CD4-positive, alpha-beta T cell treated with Interleukin-12 subunit alpha and Interleukin-12 subunit beta, for 1 hour (primary cell): ENCODE measurements at regions not wholly inside any gene's neighbourhood (a gene's known extent, or its start where the extent isn't known, plus 50 kb on each side); places are given as distances from the start of the nearest gene placed in this dataset.
"Not testable (repeated sequence)": the region's sequence is repeated elsewhere in the genome, so short reads cannot be mapped to it uniquely, and the experiment has no call there.

Source experiments
- DNase-seq: peaks from one replicate; pipeline ENCODE4 v3.0.0-alpha.2; 2020

GRCh38 chr2:22035361-22035830 is 911.6 kb downstream of the TDRD15 start:
- DNase-seq: no peak

GRCh38 chr2:22037274-22037673 is 913.5 kb downstream of the TDRD15 start:
- DNase-seq: no peak

GRCh38 chr2:22043784-22044183 is 920.0 kb downstream of the TDRD15 start:
- DNase-seq: no peak

- no peak for DNase-seq
Measured at GRCh38 chr2:22055784-22056620, 932.2 kb downstream of the TDRD15 start.

- no peak for DNase-seq
Measured at GRCh38 chr2:22056621-22057132, 932.9 kb downstream of the TDRD15 start.

- no peak for DNase-seq
Measured at GRCh38 chr2:22062679-22063078, 938.9 kb downstream of the TDRD15 start.

- no peak for DNase-seq
Measured at GRCh38 chr2:22076454-22076853, 952.7 kb downstream of the TDRD15 start.

GRCh38 chr2:22078701-22079100 is 954.9 kb downstream of the TDRD15 start:
- no peak for DNase-seq

GRCh38 chr2:22079583-22079982 is 955.8 kb downstream of the TDRD15 start:
- DNase-seq: no peak

- no peak for DNase-seq
Measured at GRCh38 chr2:22086726-22087125, 963.0 kb downstream of the TDRD15 start.

- not testable (repeated sequence) for DNase-seq
Measured at GRCh38 chr2:22103617-22104016, 979.8 kb downstream of the TDRD15 start.

GRCh38 chr2:22110244-22110651 is 986.5 kb downstream of the TDRD15 start:
- DNase-seq: no peak

GRCh38 chr2:22124003-22124402 is 1000.2 kb downstream of the TDRD15 start:
- DNase-seq: no peak

- DNase-seq: no peak
Measured at GRCh38 chr2:22126106-22126505, 1002.3 kb downstream of the TDRD15 start.

- no peak for DNase-seq
Measured at GRCh38 chr2:22126978-22127377, 1003.2 kb downstream of the TDRD15 start.

- no peak for DNase-seq
Measured at GRCh38 chr2:22134421-22134820, 1010.7 kb downstream of the TDRD15 start.

- no peak for DNase-seq
Measured at GRCh38 chr2:22136446-22136845, 1012.7 kb downstream of the TDRD15 start.

- DNase-seq: no peak
Measured at GRCh38 chr2:22143840-22144239, 1020.1 kb downstream of the TDRD15 start.

GRCh38 chr2:22153931-22154613 is 1030.3 kb downstream of the TDRD15 start:
- DNase-seq: no peak

- DNase-seq: not testable (repeated sequence)
Measured at GRCh38 chr2:22156661-22157060, 1032.9 kb downstream of the TDRD15 start.

GRCh38 chr2:22167256-22167655 is 1043.5 kb downstream of the TDRD15 start:
- DNase-seq: no peak

GRCh38 chr2:22175003-22175402 is 1051.2 kb downstream of the TDRD15 start:
- DNase-seq: no peak

GRCh38 chr2:22185251-22185650 is 1061.5 kb downstream of the TDRD15 start:
- DNase-seq: no peak

- DNase-seq: not testable (repeated sequence)
Measured at GRCh38 chr2:22186261-22186828, 1062.6 kb downstream of the TDRD15 start.
